Kidney epithelial cell (primary cell): ENCODE measurements at regions not wholly inside any gene's neighbourhood (a gene's known extent, or its start where the extent isn't known, plus 50 kb on each side); places are given as distances from the start of the nearest gene placed in this dataset.

Source experiments
- DNase-seq: peaks from one replicate; pipeline ENCODE4 v3.0.0-alpha.2; 2010; ENCODE audit warnings: low read depth
- H3K27me3 ChIP-seq: 2 replicates; pipeline ENCODE4 v1.6.0; 2011; ENCODE audit warnings: low read length; ENCODE audit not compliant: control insufficient read depth, insufficient read depth
- H3K36me3 ChIP-seq: 2 replicates; pipeline ENCODE4 v1.5.1; 2011; ENCODE audit warnings: low read length; ENCODE audit not compliant: control insufficient read depth, insufficient read depth
- H3K4me3 ChIP-seq: 2 replicates; pipeline ENCODE4 v1.5.1; 2011; ENCODE audit warnings: low read depth, mild to moderate bottlenecking, control low read depth, low read length
- CTCF ChIP-seq: IDR thresholded peaks from 2 replicates; pipeline ENCODE4 v1.5.1; 2011; ENCODE audit warnings: mild to moderate bottlenecking, moderate library complexity, low read length, control low read depth, inconsistent platforms; ENCODE audit not compliant: insufficient read depth, poor library complexity, severe bottlenecking

- no peak for TF ChIP-seq CTCF
- Histone ChIP-seq H3K27me3 (peaks cover 23% of the 10 kb centered on the region), H3K36me3 (no peaks in the 10 kb centered on the region), H3K4me3 (no peak overlapping the region)
- no peak for DNase-seq
These were observed 70.4 kb upstream of the KCNG1 start for GRCh38 chr20:51093240-51093763.

- Histone ChIP-seq H3K27me3 (peaks cover 26% of the 10 kb centered on the region), H3K36me3 (no peaks in the 10 kb centered on the region), H3K4me3 (no peak overlapping the region)
- DNase-seq, result no peak
- no peak for TF ChIP-seq CTCF
These were observed 69.4 kb upstream of the KCNG1 start for GRCh38 chr20:51092338-51092737.

GRCh38 chr20:51091406-51092195 is 68.7 kb upstream of the KCNG1 start:
- no peaks in the 10 kb centered on the region for H3K36me3 ChIP-seq
- H3K4me3 ChIP-seq, result no peak overlapping the region
- peaks cover 28% of the 10 kb centered on the region for H3K27me3 ChIP-seq
- no peak for TF ChIP-seq CTCF
- no peak for DNase-seq

GRCh38 chr20:51089840-51090239 is 66.9 kb upstream of the KCNG1 start:
- Histone ChIP-seq H3K4me3 (no peak overlapping the region), H3K36me3 (no peaks in the 10 kb centered on the region), H3K27me3 (peaks cover 29% of the 10 kb centered on the region)
- no peak for DNase-seq
- no peak for TF ChIP-seq CTCF

DNA sequence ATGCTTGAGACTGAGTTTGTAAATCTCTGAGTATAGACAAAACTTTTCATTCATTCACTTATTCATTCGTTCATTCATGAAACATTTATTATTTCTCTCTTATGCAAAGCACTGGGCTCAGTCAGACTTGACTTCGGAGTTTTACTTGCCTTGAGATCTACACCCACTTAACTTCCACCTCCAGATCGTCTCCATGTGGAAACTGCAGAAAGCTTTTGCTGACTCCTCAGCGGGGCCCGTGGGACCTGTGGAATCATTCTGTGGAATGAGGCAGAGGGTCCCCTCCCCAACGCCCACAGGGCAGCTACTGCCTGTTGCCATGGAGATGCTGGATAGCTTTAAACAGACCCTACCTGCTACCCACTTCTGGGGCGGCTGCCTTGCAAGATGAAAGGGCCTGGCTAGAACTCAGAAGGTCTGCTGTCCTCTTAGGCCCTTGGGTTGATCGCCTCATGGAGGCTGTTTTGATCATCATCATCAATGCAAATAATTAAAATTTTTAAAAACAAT is 66.4 kb upstream of the KCNG1 start:
- peaks cover 29% of the 10 kb centered on the region for H3K27me3 ChIP-seq
- no peak for TF ChIP-seq CTCF
- no peak for DNase-seq
- no peak overlapping the region for H3K4me3 ChIP-seq
- H3K36me3 ChIP-seq, result no peaks in the 10 kb centered on the region
